ENCODE measurements at regions not wholly inside any gene's neighbourhood (a gene's known extent, or its start where the extent isn't known, plus 50 kb on each side); places are given as distances from the start of the nearest gene placed in this dataset.
"Not testable (repeated sequence)": the region's sequence is repeated elsewhere in the genome, so short reads cannot be mapped to it uniquely, and the experiment has no call there.

GRCh38 chr3:177629276-177629675 lies 432.0 kb upstream of the TBL1XR1 start:
- H3K36me3 ChIP-seq, result no peaks in the 10 kb centered on the region
- intact Hi-C loops (cut with DNase I), result no loop called here
- TF ChIP-seq POLR2A (IDR thresholded peaks at IDR 0.05) (no peak), CTCF (IDR thresholded peaks at IDR 0.05) (no peak)
- no peak overlapping the region for H3K4me3 ChIP-seq
- 66 to 79% methylated on average over 3 of the region's 3 CpGs for WGBS, 2 donors
- no peak overlapping the region for H3K27ac ChIP-seq
- H3K27me3 ChIP-seq, result no peaks in the 10 kb centered on the region
- H3K4me1 ChIP-seq, result peaks cover 0 to 12% (median 3%) of the 10 kb centered on the region in 3 donors
- no peak for DNase-seq
- no peaks in the 10 kb centered on the region for H3K9me3 ChIP-seq

GRCh38 chr3:177633671-177634207 lies 436.5 kb upstream of the TBL1XR1 start:
- no peak overlapping the region for H3K27ac ChIP-seq
- H3K9me3 ChIP-seq, result no peaks in the 10 kb centered on the region
- H3K4me1 ChIP-seq, result peaks cover 0 to 3% (median 0%) of the 10 kb centered on the region in 3 donors
- 66 to 68% methylated on average over 5 of the region's 5 CpGs for WGBS, 2 donors
- intact Hi-C loops (cut with DNase I), result no loop called here
- no peaks in the 10 kb centered on the region for H3K36me3 ChIP-seq
- H3K4me3 ChIP-seq, result no peak overlapping the region
- no peaks in the 10 kb centered on the region for H3K27me3 ChIP-seq
- TF ChIP-seq POLR2A (IDR thresholded peaks at IDR 0.05) (no peak), CTCF (IDR thresholded peaks at IDR 0.05) (no peak)
- no peak for DNase-seq

- H3K27me3 ChIP-seq; H3K36me3 ChIP-seq; intact Hi-C loops (cut with DNase I); DNase-seq; H3K4me1 ChIP-seq; H3K27ac ChIP-seq; H3K9me3 ChIP-seq; H3K4me3 ChIP-seq: not testable (repeated sequence)
- 91% methylated on average over 3 of the region's 3 CpGs for WGBS, 2 donors
Measured at GRCh38 chr3:177635601-177636106, 438.4 kb upstream of the TBL1XR1 start.

GRCh38 chr3:177640319-177640965 lies 443.2 kb upstream of the TBL1XR1 start:
- WGBS, 2 donors, result 50 to 68% methylated on average over 3 to 4 of the region's 8 CpGs
- DNase-seq, result no peak

GRCh38 chr3:177641206-177641605 lies 443.9 kb upstream of the TBL1XR1 start:
- Histone ChIP-seq H3K27ac (no peak overlapping the region), H3K4me3 (no peak overlapping the region), H3K4me1 (peaks cover 0 to 10% (median 4%) of the 10 kb centered on the region in 3 donors), H3K36me3 (no peaks in the 10 kb centered on the region), H3K27me3 (no peaks in the 10 kb centered on the region), H3K9me3 (no peaks in the 10 kb centered on the region)
- intact Hi-C loops (cut with DNase I), result no loop called here
- DNase-seq, result no peak
- 100% methylated on average over 1 of the region's 1 CpG for WGBS, 2 donors
- TF ChIP-seq CTCF (IDR thresholded peaks at IDR 0.05) (no peak), POLR2A (IDR thresholded peaks at IDR 0.05) (no peak)

More at GRCh38 chr3:177640319-177640965, 443.2 kb upstream of the TBL1XR1 start:
- no peak overlapping the region for H3K4me3 ChIP-seq
- no peaks in the 10 kb centered on the region for H3K36me3 ChIP-seq
- no peak overlapping the region for H3K27ac ChIP-seq
- intact Hi-C loops (cut with DNase I), result no loop called here
- no peaks in the 10 kb centered on the region for H3K9me3 ChIP-seq
- no peaks in the 10 kb centered on the region for H3K27me3 ChIP-seq
- peaks cover 0 to 7% (median 4%) of the 10 kb centered on the region in 3 donors for H3K4me1 ChIP-seq
- TF ChIP-seq POLR2A (IDR thresholded peaks at IDR 0.05) (no peak), CTCF (IDR thresholded peaks at IDR 0.05) (no peak)
